HG02973 (cell line): ENCODE measurements at regions not wholly inside any gene's neighbourhood (a gene's known extent, or its start where the extent isn't known, plus 50 kb on each side); places are given as distances from the start of the nearest gene placed in this dataset.
"Not testable (repeated sequence)": the region's sequence is repeated elsewhere in the genome, so short reads cannot be mapped to it uniquely, and the experiment has no call there.

Source experiments
- ATAC-seq: cut with Tn5 transposase; IDR thresholded peaks from one replicate; pipeline ENCODE4 v1.9.1; 2021; ENCODE audit warnings: moderate library complexity; ENCODE audit not compliant: unreplicated experiment

GRCh38 chr12:124675881-124676713 is 108.7 kb upstream of the NCOR2 start:
- no peak for ATAC-seq

GRCh38 chr12:124674937-124675336 is 107.5 kb upstream of the NCOR2 start:
- no peak for ATAC-seq

- ATAC-seq, result no peak
These were observed 106.6 kb upstream of the NCOR2 start for GRCh38 chr12:124673801-124674617.

- ATAC-seq, result not testable (repeated sequence)
These were observed 101.9 kb upstream of the NCOR2 start for GRCh38 chr12:124669271-124669721.

- ATAC-seq, result no peak
These were observed 101.2 kb upstream of the NCOR2 start for GRCh38 chr12:124668602-124669001.

GRCh38 chr12:124667506-124668326 is 100.3 kb upstream of the NCOR2 start:
- ATAC-seq, result no peak

GRCh38 chr12:124666722-124667259 is 99.4 kb upstream of the NCOR2 start:
- ATAC-seq, result no peak

- ATAC-seq, result no peak
These were observed 98.1 kb upstream of the NCOR2 start for GRCh38 chr12:124665511-124665910.

- no peak for ATAC-seq
These were observed 97.1 kb upstream of the NCOR2 start for GRCh38 chr12:124664395-124665111.

GRCh38 chr12:124663771-124664366 is 96.5 kb upstream of the NCOR2 start:
- ATAC-seq, result no peak

- ATAC-seq, result no peak
These were observed 95.8 kb upstream of the NCOR2 start for GRCh38 chr12:124663206-124663605.

GRCh38 chr12:124661341-124661740 is 93.9 kb upstream of the NCOR2 start:
- no peak for ATAC-seq

- ATAC-seq, result no peak
These were observed 93.4 kb upstream of the NCOR2 start for GRCh38 chr12:124660851-124661250.

GRCh38 chr12:124658806-124659402 is 91.5 kb upstream of the NCOR2 start:
- ATAC-seq, result no peak

GRCh38 chr12:124658302-124658701 is 90.9 kb upstream of the NCOR2 start:
- no peak for ATAC-seq

GRCh38 chr12:124656947-124657434 is 89.6 kb upstream of the NCOR2 start:
- ATAC-seq, result no peak

GRCh38 chr12:124655698-124656516 is 88.5 kb upstream of the NCOR2 start:
- ATAC-seq, result no peak

GRCh38 chr12:124655048-124655697 is 87.8 kb upstream of the NCOR2 start:
- no peak for ATAC-seq
